ENCODE measurements at regions not wholly inside any gene's neighbourhood (a gene's known extent, or its start where the extent isn't known, plus 50 kb on each side); places are given as distances from the start of the nearest gene placed in this dataset.

- H3K9me3 ChIP-seq (ENCODE audit: low read length), result no peaks in the 10 kb centered on the region
- H3K36me3 ChIP-seq (ENCODE audit: insufficient read depth, low read length), result no peaks in the 10 kb centered on the region
- H3K27me3 ChIP-seq (ENCODE audit: insufficient read depth, low read length), result no peaks in the 10 kb centered on the region
- H3K79me2 ChIP-seq (ENCODE audit: insufficient read depth, low read length), result no peaks in the 10 kb centered on the region
- no peak overlapping the region for H3K27ac ChIP-seq (ENCODE audit: low read depth, low read length, poor library complexity, severe bottlenecking)
- no peaks in the 10 kb centered on the region for H3K4me1 ChIP-seq (ENCODE audit: insufficient read depth, low read length, severe bottlenecking)
- H3K4me2 ChIP-seq (ENCODE audit: low read length), result no peak overlapping the region
- no peak overlapping the region for H3K4me3 ChIP-seq (ENCODE audit: low read depth, low read length, poor library complexity, severe bottlenecking)
- no peaks in the 10 kb centered on the region for H3K9me2 ChIP-seq (ENCODE audit: low read depth, low read length)
- no peaks in the 10 kb centered on the region for H4K20me1 ChIP-seq (ENCODE audit: insufficient read depth, low read length)
- no peak for TF ChIP-seq EZH2 (IDR thresholded peaks at IDR 0.05; ENCODE audit: borderline replicate concordance, low read length)
- TF ChIP-seq, protein P1, sequence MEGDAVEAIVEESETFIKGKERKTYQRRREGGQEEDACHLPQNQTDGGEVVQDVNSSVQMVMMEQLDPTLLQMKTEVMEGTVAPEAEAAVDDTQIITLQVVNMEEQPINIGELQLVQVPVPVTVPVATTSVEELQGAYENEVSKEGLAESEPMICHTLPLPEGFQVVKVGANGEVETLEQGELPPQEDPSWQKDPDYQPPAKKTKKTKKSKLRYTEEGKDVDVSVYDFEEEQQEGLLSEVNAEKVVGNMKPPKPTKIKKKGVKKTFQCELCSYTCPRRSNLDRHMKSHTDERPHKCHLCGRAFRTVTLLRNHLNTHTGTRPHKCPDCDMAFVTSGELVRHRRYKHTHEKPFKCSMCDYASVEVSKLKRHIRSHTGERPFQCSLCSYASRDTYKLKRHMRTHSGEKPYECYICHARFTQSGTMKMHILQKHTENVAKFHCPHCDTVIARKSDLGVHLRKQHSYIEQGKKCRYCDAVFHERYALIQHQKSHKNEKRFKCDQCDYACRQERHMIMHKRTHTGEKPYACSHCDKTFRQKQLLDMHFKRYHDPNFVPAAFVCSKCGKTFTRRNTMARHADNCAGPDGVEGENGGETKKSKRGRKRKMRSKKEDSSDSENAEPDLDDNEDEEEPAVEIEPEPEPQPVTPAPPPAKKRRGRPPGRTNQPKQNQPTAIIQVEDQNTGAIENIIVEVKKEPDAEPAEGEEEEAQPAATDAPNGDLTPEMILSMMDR (IDR thresholded peaks at IDR 0.05; ENCODE audit: low read length), result no peak
- no peak overlapping the region for H3K9ac ChIP-seq (ENCODE audit: low read length)
- no peak overlapping the region for H2AFZ ChIP-seq (ENCODE audit: low read length)
- no peaks in the 10 kb centered on the region for H3F3A ChIP-seq (ENCODE audit: insufficient read depth, low read length)
These were observed 108.5 kb upstream of the RND3 start for GRCh38 chr2:150595803-150596470.

- TF ChIP-seq, protein P1 (IDR thresholded peaks at IDR 0.05; ENCODE audit: low read length), result no peak
- TF ChIP-seq EZH2 (IDR thresholded peaks at IDR 0.05; ENCODE audit: borderline replicate concordance, low read length), result no peak
- Histone ChIP-seq H3K4me2 (ENCODE audit: low read length) (no peak overlapping the region), H3K9ac (ENCODE audit: low read length) (no peak overlapping the region), H4K20me1 (ENCODE audit: insufficient read depth, low read length) (no peaks in the 10 kb centered on the region), H3K4me1 (ENCODE audit: insufficient read depth, low read length, severe bottlenecking) (no peaks in the 10 kb centered on the region), H3K27ac (ENCODE audit: low read depth, low read length, poor library complexity, severe bottlenecking) (no peak overlapping the region), H3K9me2 (ENCODE audit: low read depth, low read length) (no peaks in the 10 kb centered on the region), H3F3A (ENCODE audit: insufficient read depth, low read length) (no peaks in the 10 kb centered on the region), H3K9me3 (ENCODE audit: low read length) (no peaks in the 10 kb centered on the region), H3K27me3 (ENCODE audit: insufficient read depth, low read length) (no peaks in the 10 kb centered on the region), H3K79me2 (ENCODE audit: insufficient read depth, low read length) (no peaks in the 10 kb centered on the region), H2AFZ (ENCODE audit: low read length) (no peak overlapping the region), H3K36me3 (ENCODE audit: insufficient read depth, low read length) (no peaks in the 10 kb centered on the region), H3K4me3 (ENCODE audit: low read depth, low read length, poor library complexity, severe bottlenecking) (no peak overlapping the region)
These were observed 106.8 kb upstream of the RND3 start for GRCh38 chr2:150594299-150594698.

DNA sequence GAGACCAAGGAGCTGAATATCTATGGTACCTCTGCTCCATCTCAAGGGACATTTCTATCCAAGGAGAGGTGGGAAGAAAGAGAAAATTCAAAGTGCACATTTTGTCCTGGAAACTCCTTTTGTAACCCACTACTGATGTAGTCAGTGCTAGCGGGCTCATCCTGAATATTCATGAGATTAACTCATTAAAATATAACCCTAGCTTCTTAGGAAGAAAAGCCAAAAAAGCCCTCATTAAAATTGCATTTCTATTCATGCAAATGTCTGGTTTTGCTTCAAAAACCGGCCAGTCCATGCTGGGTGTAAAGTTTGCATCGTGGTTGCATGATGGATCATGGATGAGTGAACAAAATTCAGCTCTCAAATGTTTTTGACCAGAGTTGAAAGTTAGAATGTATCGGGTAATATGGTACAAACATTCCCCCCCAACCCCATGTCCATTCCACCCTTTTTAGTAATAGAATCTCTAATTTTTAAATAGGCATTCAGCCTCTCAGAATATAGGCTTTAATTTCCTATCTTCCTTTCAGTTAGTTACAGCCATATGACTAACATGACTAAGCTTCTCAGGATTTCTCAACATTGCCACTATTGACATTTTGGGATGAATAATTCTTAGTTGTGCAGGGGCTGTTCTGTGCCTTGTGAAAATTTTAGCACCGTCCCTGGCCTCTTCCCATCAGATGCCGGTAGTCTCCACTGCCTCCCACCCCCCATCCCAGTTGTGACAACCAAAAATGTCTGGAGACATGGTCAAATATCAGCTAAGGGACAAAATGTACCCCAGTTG lies 104.2 kb upstream of the RND3 start:
- no peak for TF ChIP-seq EZH2 (IDR thresholded peaks at IDR 0.05; ENCODE audit: borderline replicate concordance, low read length)
- TF ChIP-seq, protein P1 (IDR thresholded peaks at IDR 0.05; ENCODE audit: low read length), result no peak
- Histone ChIP-seq H2AFZ (ENCODE audit: low read length) (no peak overlapping the region), H3K79me2 (ENCODE audit: insufficient read depth, low read length) (no peaks in the 10 kb centered on the region), H3F3A (ENCODE audit: insufficient read depth, low read length) (no peaks in the 10 kb centered on the region), H3K27me3 (ENCODE audit: insufficient read depth, low read length) (no peaks in the 10 kb centered on the region), H3K4me2 (ENCODE audit: low read length) (no peak overlapping the region), H3K36me3 (ENCODE audit: insufficient read depth, low read length) (no peaks in the 10 kb centered on the region), H3K9me2 (ENCODE audit: low read depth, low read length) (no peaks in the 10 kb centered on the region), H3K9ac (ENCODE audit: low read length) (no peak overlapping the region), H4K20me1 (ENCODE audit: insufficient read depth, low read length) (no peaks in the 10 kb centered on the region), H3K9me3 (ENCODE audit: low read length) (no peaks in the 10 kb centered on the region), H3K27ac (ENCODE audit: low read depth, low read length, poor library complexity, severe bottlenecking) (no peak overlapping the region), H3K4me1 (ENCODE audit: insufficient read depth, low read length, severe bottlenecking) (no peaks in the 10 kb centered on the region), H3K4me3 (ENCODE audit: low read depth, low read length, poor library complexity, severe bottlenecking) (no peak overlapping the region)
